ENCODE measurements at regions not wholly inside any gene's neighbourhood (a gene's known extent, or its start where the extent isn't known, plus 50 kb on each side); places are given as distances from the start of the nearest gene placed in this dataset.

GRCh38 chr5:30997681-30998080 lies 195.8 kb upstream of the CDH6 start:
- Histone ChIP-seq H3K27ac (ENCODE audit: insufficient read depth, low read depth, low read length) (no peak overlapping the region), H4K20me1 (replicated peaks; ENCODE audit: control insufficient read depth, extremely low read depth, insufficient read depth, low read length) (no peaks in the 10 kb centered on the region), H3K27me3 (ENCODE audit: control insufficient read depth in 2 of 2, insufficient read depth in 2 of 2, low read length in 2 of 2) (no peaks in the 10 kb centered on the region), H3K4me1 (ENCODE audit: control insufficient read depth, extremely low read depth, insufficient read depth, low read length) (no peaks in the 10 kb centered on the region), H3K9me3 (replicated peaks; ENCODE audit: control insufficient read depth, insufficient read depth, low read length) (no peaks in the 10 kb centered on the region), H3K4me3 (replicated peaks in 1 of 3; ENCODE audit: insufficient read depth in 1 of 3, low read depth in 1 of 3, low read length in 3 of 3) (no peak overlapping the region), H3K36me3 (ENCODE audit: control insufficient read depth in 2 of 2, extremely low read depth in 1 of 2, insufficient read depth in 2 of 2, low read length in 2 of 2) (no peaks in the 10 kb centered on the region), H3K4me2 (ENCODE audit: insufficient read depth, low read length) (no peak overlapping the region), H3K9ac (replicated peaks; ENCODE audit: extremely low read depth, insufficient read depth, low read length) (no peak overlapping the region), H3K79me2 (ENCODE audit: control insufficient read depth, insufficient read depth, low read length) (no peaks in the 10 kb centered on the region), H3K9me1 (replicated peaks; ENCODE audit: control insufficient read depth, extremely low read depth, insufficient read depth, low read length) (no peaks in the 10 kb centered on the region), H2AFZ (ENCODE audit: low read depth, low read length) (no peak overlapping the region)
- intact Hi-C loops (cut with micrococcal nuclease) (no loop called here), dilution Hi-C loops (cut with MboI; ENCODE audit: extremely low pct_ligation_motif_present, low sequenced_read_pairs) (no loop called here)
- no TSS peak for BruUV-seq (replicated peaks)
- DNase-seq (ENCODE audit: low read depth, low spot score) (no peak), FAIRE-seq (no peak)
- TF ChIP-seq MYC (IDR thresholded peaks at IDR 0.05; ENCODE audit: low read depth, low read length), result no peak
- no peak for TF ChIP-seq FOS (IDR thresholded peaks at IDR 0.05; ENCODE audit: borderline replicate concordance, insufficient read depth, low read length)
- no peak for TF ChIP-seq GATA2 (IDR thresholded peaks at IDR 0.05; ENCODE audit: insufficient read depth, insufficient read length, low read depth, low read length)
- TF ChIP-seq JUN (IDR thresholded peaks at IDR 0.05; ENCODE audit: borderline replicate concordance, insufficient read depth, insufficient read length, low read depth), result no peak
- TF ChIP-seq POLR2AphosphoS5 (IDR thresholded peaks at IDR 0.05; ENCODE audit: insufficient read depth, low read depth, low read length), result no peak
- no peak for TF ChIP-seq POLR2A (IDR thresholded peaks at IDR 0.05; ENCODE audit: low read depth, low read length)
- TF ChIP-seq, protein P1, sequence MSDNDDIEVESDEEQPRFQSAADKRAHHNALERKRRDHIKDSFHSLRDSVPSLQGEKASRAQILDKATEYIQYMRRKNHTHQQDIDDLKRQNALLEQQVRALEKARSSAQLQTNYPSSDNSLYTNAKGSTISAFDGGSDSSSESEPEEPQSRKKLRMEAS (IDR thresholded peaks at IDR 0.05; ENCODE audit: insufficient read depth, insufficient read length), result no peak
- TF ChIP-seq, protein P2, sequence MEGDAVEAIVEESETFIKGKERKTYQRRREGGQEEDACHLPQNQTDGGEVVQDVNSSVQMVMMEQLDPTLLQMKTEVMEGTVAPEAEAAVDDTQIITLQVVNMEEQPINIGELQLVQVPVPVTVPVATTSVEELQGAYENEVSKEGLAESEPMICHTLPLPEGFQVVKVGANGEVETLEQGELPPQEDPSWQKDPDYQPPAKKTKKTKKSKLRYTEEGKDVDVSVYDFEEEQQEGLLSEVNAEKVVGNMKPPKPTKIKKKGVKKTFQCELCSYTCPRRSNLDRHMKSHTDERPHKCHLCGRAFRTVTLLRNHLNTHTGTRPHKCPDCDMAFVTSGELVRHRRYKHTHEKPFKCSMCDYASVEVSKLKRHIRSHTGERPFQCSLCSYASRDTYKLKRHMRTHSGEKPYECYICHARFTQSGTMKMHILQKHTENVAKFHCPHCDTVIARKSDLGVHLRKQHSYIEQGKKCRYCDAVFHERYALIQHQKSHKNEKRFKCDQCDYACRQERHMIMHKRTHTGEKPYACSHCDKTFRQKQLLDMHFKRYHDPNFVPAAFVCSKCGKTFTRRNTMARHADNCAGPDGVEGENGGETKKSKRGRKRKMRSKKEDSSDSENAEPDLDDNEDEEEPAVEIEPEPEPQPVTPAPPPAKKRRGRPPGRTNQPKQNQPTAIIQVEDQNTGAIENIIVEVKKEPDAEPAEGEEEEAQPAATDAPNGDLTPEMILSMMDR (IDR thresholded peaks at IDR 0.05; ENCODE audit: extremely low read depth in 1 of 2, insufficient read depth in 1 of 2, low read depth in 1 of 2, low read length in 2 of 2), result no peak
- TF ChIP-seq EZH2 (IDR thresholded peaks at IDR 0.05; ENCODE audit: borderline replicate concordance, low read depth, low read length, severe bottlenecking), result no peak
- ChIA-PET CTCF (no interaction called here), POLR2A (no interaction called here)

Measured in endothelial cell of umbilical vein (primary cell).